Esophagus muscularis mucosa (tissue), 4 donors: ENCODE measurements at regions not wholly inside any gene's neighbourhood (a gene's known extent, or its start where the extent isn't known, plus 50 kb on each side); places are given as distances from the start of the nearest gene placed in this dataset.

Source experiments
- EP300 ChIP-seq: sonication (generic); formaldehyde crosslinking; IDR thresholded peaks from one replicate; pipeline ENCODE4 v1.6.1; 2017; ENCODE audit warnings: antibody characterized with exemption
- POLR2A ChIP-seq: fragments of 450-650 bp; IDR thresholded peaks from one replicate; pipeline ENCODE4 v1.6.1; 2017; ENCODE audit warnings: antibody characterized with exemption, moderate library complexity, mild to moderate bottlenecking, low read depth
- POLR2AphosphoS5 ChIP-seq, 2 donors: sonication (generic); formaldehyde crosslinking; IDR thresholded peaks; one replicate each; pipeline ENCODE4 v1.6.1; 2017; ENCODE audit warnings: antibody characterized with exemption in 2 of 2
- TF ChIP-seq, protein P1 (sequence below), 3 experiments: fragments of 200-600 bp in 2 of 3; fragments of 450-650 bp in 1 of 3; sonication (generic) in 2 of 3; IDR thresholded peaks; one replicate each; pipeline ENCODE4 v1.5.1; 2017 to 2019; ENCODE audit warnings: antibody characterized with exemption in 3 of 3, mild to moderate bottlenecking in 2 of 3, moderate library complexity in 1 of 3

GRCh38 chr6:919500-919899 is 226.6 kb upstream of the EXOC2 start:
- TF ChIP-seq POLR2AphosphoS5 (IDR thresholded peaks at IDR 0.05) (no peak), POLR2A (no peak), EP300 (no peak)
- TF ChIP-seq, protein P1, sequence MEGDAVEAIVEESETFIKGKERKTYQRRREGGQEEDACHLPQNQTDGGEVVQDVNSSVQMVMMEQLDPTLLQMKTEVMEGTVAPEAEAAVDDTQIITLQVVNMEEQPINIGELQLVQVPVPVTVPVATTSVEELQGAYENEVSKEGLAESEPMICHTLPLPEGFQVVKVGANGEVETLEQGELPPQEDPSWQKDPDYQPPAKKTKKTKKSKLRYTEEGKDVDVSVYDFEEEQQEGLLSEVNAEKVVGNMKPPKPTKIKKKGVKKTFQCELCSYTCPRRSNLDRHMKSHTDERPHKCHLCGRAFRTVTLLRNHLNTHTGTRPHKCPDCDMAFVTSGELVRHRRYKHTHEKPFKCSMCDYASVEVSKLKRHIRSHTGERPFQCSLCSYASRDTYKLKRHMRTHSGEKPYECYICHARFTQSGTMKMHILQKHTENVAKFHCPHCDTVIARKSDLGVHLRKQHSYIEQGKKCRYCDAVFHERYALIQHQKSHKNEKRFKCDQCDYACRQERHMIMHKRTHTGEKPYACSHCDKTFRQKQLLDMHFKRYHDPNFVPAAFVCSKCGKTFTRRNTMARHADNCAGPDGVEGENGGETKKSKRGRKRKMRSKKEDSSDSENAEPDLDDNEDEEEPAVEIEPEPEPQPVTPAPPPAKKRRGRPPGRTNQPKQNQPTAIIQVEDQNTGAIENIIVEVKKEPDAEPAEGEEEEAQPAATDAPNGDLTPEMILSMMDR (IDR thresholded peaks at IDR 0.05) = no peak
